WTC11 (cell line): ENCODE measurements at regions not wholly inside any gene's neighbourhood (a gene's known extent, or its start where the extent isn't known, plus 50 kb on each side); places are given as distances from the start of the nearest gene placed in this dataset.

Source experiments
- ATAC-seq: fragments of 200-7000 bp; cut with Tn5 transposase; 2 replicates; pipeline ENCODE4 v1.10.0; 2021; ENCODE audit warnings: mild to moderate bottlenecking, moderate library complexity
- CTCF ChIA-PET: fragments of 300-600 bp; sonication (Branson Sonifier 250); formaldehyde crosslinking; loops from one replicate; lab custom pipeline; 2021; ENCODE audit warnings: antibody characterized with exemption; lab: Charles Lee
- POLR2A ChIA-PET: fragments of 350-600 bp; sonication (Branson Sonifier 250); formaldehyde crosslinking; loops from one replicate; lab custom pipeline; 2021; ENCODE audit warnings: antibody characterized with exemption; lab: Charles Lee
- DNase-seq: peaks from one replicate; pipeline ENCODE4 v3.0.0; 2021; ENCODE audit warnings: low spot score
- H3K27ac Mint-ChIP-seq: 2 replicates; pipeline ENCODE4 v1.8.0; 2021; ENCODE audit warnings: mixed read lengths
- H3K27me3 Mint-ChIP-seq: 2 replicates; pipeline ENCODE4 v1.8.0; 2021; ENCODE audit warnings: low read depth, mild to moderate bottlenecking, moderate library complexity, mixed read lengths
- H3K36me3 Mint-ChIP-seq: 2 replicates; pipeline ENCODE4 v1.8.0; 2021; ENCODE audit warnings: mixed read lengths
- H3K4me1 Mint-ChIP-seq: 2 replicates; pipeline ENCODE4 v1.8.0; 2022; ENCODE audit warnings: mixed read lengths
- H3K4me3 Mint-ChIP-seq: 2 replicates; pipeline ENCODE4 v1.8.0; 2021; ENCODE audit warnings: mild to moderate bottlenecking, moderate library complexity, mixed read lengths
- H3K9me3 Mint-ChIP-seq: 2 replicates; pipeline ENCODE4 v1.8.0; 2021; ENCODE audit warnings: mixed read lengths
- ATF1 ChIP-seq: sonication (generic); formaldehyde crosslinking; IDR thresholded peaks from 2 replicates; pipeline ENCODE4 v1.8.1; 2023; ENCODE audit warnings: mild to moderate bottlenecking, moderate library complexity, missing genetic modification reagents
- ATF3 ChIP-seq: sonication (generic); formaldehyde crosslinking; conservative IDR thresholded peaks from 2 replicates; pipeline ENCODE4 v1.8.1; 2022; ENCODE audit warnings: mild to moderate bottlenecking, missing genetic modification reagents
- E2F1 ChIP-seq: sonication (generic); formaldehyde crosslinking; IDR thresholded peaks from 2 replicates; pipeline ENCODE4 v1.8.0; 2022; ENCODE audit warnings: mild to moderate bottlenecking, missing genetic modification reagents
- E2F5 ChIP-seq: sonication (generic); formaldehyde crosslinking; IDR thresholded peaks from 2 replicates; pipeline ENCODE4 v1.8.1; 2022; ENCODE audit warnings: mild to moderate bottlenecking, moderate library complexity, missing genetic modification reagents
- FOXJ3 ChIP-seq: sonication (generic); formaldehyde crosslinking; IDR thresholded peaks from 2 replicates; pipeline ENCODE4 v1.9.0; 2021; ENCODE audit warnings: missing genetic modification reagents, mild to moderate bottlenecking, borderline replicate concordance
- FOXK1 ChIP-seq: sonication (generic); formaldehyde crosslinking; IDR thresholded peaks from 2 replicates; pipeline ENCODE4 v1.8.0; 2022; ENCODE audit warnings: mild to moderate bottlenecking, moderate library complexity, missing genetic modification reagents
- JUN ChIP-seq: sonication (generic); formaldehyde crosslinking; IDR thresholded peaks from 2 replicates; pipeline ENCODE4 v1.8.0; 2023; ENCODE audit warnings: mild to moderate bottlenecking, missing genetic modification reagents
- MAX ChIP-seq: sonication (generic); formaldehyde crosslinking; IDR thresholded peaks from 2 replicates; pipeline ENCODE4 v1.8.0; 2022; ENCODE audit warnings: mild to moderate bottlenecking, missing genetic modification reagents
- NFYB ChIP-seq: sonication (generic); formaldehyde crosslinking; conservative IDR thresholded peaks from 2 replicates; pipeline ENCODE4 v1.8.0; 2022; ENCODE audit warnings: low read depth, missing genetic modification reagents
- STAT6 ChIP-seq: sonication (generic); formaldehyde crosslinking; conservative IDR thresholded peaks from 2 replicates; pipeline ENCODE4 v1.8.1; 2023; ENCODE audit warnings: mild to moderate bottlenecking, low read depth, missing genetic modification reagents, moderate library complexity
- ZNF532 ChIP-seq: fragments of 250-450 bp; sonication (Bioruptor Pico); IDR thresholded peaks from 2 replicates; pipeline ENCODE4 v1.9.0; 2021; ENCODE audit warnings: mild to moderate bottlenecking, borderline replicate concordance
- ZNF671 ChIP-seq: fragments of 250-450 bp; sonication (Bioruptor Pico); IDR thresholded peaks from 2 replicates; pipeline ENCODE4 v1.8.0; 2021; ENCODE audit warnings: mild to moderate bottlenecking

GRCh38 chr13:102452836-102453235 lies 51.0 kb upstream of the FGF14 start:
- Mint-ChIP-seq H3K9me3 (no peaks in the 10 kb centered on the region), H3K27me3 (no peaks in the 10 kb centered on the region), H3K4me1 (no peaks in the 10 kb centered on the region; the same call in 1 of the 2 replicates), H3K4me3 (no peak overlapping the region), H3K27ac (no peak overlapping the region), H3K36me3 (no peaks in the 10 kb centered on the region)
- POLR2A ChIA-PET = no interaction called here
- CTCF ChIA-PET = no interaction called here
- no peak for DNase-seq
- no peak for ATAC-seq
- TF ChIP-seq ATF1 (CRISPR knock-in tag) = no peak
- no peak for TF ChIP-seq MAX (CRISPR knock-in tag)
- no peak for TF ChIP-seq JUN (CRISPR knock-in tag)
- TF ChIP-seq ZNF532 (CRISPR knock-in tag) = no peak
- TF ChIP-seq ATF3 (CRISPR knock-in tag) = no peak
- no peak for TF ChIP-seq ZNF671 (CRISPR knock-in tag)
- no peak for TF ChIP-seq FOXJ3 (CRISPR knock-in tag)
- TF ChIP-seq E2F5 (CRISPR knock-in tag) = no peak
- TF ChIP-seq STAT6 (CRISPR knock-in tag) = no peak
- TF ChIP-seq FOXK1 (CRISPR knock-in tag) = no peak
- no peak for TF ChIP-seq NFYB (CRISPR knock-in tag)
- TF ChIP-seq E2F1 (CRISPR knock-in tag) = no peak
